Stimulated activated CD4-positive, alpha-beta T cell treated with anti-CD3 and anti-CD28 coated beads, Interleukin-2, amount 100 ng/mL, for 48 hours (primary cell): ENCODE measurements at regions not wholly inside any gene's neighbourhood (a gene's known extent, or its start where the extent isn't known, plus 50 kb on each side); places are given as distances from the start of the nearest gene placed in this dataset.
"Not testable (repeated sequence)": the region's sequence is repeated elsewhere in the genome, so short reads cannot be mapped to it uniquely, and the experiment has no call there.

Source experiments
- DNase-seq, 2 donors: peaks; one replicate each; pipeline ENCODE4 v3.0.0-alpha.2; 2020

- DNase-seq: no peak
Observed at GRCh38 chr12:107510211-107510610, 175.4 kb upstream of the PWP1 start.

DNA sequence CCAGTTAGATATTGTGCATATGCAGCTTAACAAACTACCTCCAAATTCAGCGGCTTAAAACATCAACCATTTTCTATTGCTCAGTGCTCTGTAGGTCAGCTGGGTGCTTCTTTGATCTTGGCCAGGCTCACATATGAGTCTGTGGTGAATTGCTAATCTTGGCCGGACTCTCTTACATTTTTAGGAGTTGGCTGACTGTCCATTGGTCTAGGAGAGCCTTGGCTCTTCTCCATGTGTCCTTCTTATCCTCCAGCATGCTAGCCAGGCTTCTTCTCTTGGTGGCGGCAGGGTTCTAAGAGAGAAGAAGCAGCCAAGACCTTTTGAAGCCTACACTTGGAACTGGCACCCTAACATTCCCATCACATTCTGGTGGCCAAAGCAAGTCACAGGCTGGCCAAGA lies 174.3 kb upstream of the PWP1 start:
- DNase-seq: no peak

DNA sequence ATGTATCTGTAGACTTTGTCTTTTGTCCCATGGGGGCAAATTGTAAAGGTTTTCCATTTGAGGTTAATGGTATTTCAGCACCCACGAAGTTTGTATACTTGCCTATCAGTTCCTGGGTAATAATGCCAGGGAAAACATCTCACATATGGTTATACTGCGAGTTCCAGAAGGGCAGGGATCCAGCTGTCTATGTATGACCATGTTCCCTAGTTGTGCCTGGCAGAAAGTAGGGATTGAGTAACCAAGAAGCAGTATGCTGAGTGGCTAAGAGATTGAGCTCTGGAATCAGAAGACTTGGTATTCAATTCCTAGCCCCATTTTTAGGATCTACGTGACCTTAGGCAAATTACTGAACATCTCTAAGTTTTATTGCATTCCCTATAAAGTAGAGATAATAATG lies 173.2 kb upstream of the PWP1 start:
- DNase-seq: no peak

GRCh38 chr12:107513184-107513583 lies 172.4 kb upstream of the PWP1 start:
- no peak for DNase-seq

GRCh38 chr12:107513636-107514400 lies 171.8 kb upstream of the PWP1 start:
- DNase-seq: no peak

DNA sequence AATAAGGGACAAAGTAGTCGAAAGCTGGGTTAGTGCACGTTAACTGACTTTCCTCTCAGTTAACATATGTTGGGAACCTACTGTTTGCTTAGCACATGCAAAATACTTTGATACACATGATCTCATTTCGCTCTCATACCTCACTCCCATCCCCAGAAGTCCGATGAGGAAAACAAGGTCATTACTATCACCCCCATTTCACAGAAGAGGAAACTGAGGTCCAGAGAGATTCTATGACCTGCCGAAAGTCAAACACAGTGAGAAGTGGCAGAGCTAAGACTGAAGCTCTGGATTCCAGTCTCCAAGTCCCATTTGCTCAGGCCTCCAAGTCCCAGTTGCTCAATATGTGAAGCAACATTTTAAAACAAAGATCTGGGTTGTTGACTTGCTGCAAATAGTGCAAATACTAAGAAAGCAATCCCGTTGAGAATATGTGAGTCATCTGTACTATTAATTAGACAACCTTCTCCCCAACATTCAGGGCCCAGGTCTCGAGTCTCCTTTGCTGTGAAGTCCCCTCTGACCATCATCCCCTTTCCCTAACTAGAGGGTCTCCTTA lies 170.6 kb upstream of the PWP1 start:
- DNase-seq: no peak

GRCh38 chr12:107515446-107515958 lies 170.1 kb upstream of the PWP1 start:
- DNase-seq: peak; percentile 5 to 6

- DNase-seq: not testable (repeated sequence)
Observed at GRCh38 chr12:107517816-107518215, 167.8 kb upstream of the PWP1 start.

DNA sequence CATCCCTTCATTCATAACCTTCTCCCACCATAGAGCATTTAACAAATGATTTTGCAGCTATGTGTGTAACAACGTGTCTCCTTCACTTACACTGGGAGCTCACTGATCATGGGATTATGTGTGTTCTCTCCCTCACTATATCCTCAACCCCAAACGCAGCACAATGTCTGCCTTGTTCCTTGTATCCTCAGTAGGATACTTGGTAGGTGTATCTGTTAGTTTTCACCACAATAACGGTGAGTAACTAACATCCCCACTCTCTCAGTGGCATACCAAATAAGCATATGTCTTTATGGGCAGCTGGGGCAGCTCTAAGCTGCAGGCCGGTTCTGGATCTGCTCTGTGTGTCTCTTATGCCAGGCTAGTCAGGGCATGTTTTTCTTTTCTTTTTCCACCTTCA lies 166.7 kb upstream of the PWP1 start:
- no peak for DNase-seq

GRCh38 chr12:107519906-107520859 lies 165.4 kb upstream of the PWP1 start:
- DNase-seq: no peak

GRCh38 chr12:107521826-107522355 lies 163.7 kb upstream of the PWP1 start:
- no peak for DNase-seq

GRCh38 chr12:107522692-107523477 lies 162.7 kb upstream of the PWP1 start:
- DNase-seq: no peak

GRCh38 chr12:107523775-107524535 lies 161.6 kb upstream of the PWP1 start:
- no peak for DNase-seq

DNA sequence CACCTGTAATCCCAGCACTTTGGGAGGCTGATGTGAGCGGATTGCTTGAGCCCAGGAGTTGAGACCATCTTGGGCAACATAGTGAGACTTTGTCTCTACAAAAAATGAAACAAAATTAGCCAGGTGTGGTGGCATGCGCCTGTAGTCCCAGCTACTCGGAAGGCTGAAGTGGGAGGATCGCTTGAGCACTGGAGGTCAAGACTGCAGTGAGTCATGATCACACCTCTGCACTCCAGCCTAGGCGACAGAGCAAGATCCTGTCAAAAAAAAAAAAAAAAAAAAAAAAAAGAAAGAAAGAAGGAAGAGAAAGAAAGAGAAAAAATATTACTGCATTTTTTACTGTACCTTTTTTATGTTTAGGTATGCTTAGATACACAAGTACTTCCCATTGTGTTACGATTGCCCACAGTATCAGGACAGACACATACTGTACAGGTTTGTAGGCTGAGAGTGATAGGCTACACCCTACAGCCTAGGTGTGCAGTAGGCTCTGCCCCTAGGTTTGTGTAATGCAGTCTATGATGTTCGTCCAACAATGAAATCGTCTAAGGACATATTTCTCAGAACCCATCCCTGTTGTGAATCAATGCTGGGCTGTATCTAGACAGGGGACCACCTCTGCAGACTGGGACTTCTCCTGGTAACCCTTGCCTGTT lies 160.4 kb upstream of the PWP1 start:
- DNase-seq: no peak

DNA sequence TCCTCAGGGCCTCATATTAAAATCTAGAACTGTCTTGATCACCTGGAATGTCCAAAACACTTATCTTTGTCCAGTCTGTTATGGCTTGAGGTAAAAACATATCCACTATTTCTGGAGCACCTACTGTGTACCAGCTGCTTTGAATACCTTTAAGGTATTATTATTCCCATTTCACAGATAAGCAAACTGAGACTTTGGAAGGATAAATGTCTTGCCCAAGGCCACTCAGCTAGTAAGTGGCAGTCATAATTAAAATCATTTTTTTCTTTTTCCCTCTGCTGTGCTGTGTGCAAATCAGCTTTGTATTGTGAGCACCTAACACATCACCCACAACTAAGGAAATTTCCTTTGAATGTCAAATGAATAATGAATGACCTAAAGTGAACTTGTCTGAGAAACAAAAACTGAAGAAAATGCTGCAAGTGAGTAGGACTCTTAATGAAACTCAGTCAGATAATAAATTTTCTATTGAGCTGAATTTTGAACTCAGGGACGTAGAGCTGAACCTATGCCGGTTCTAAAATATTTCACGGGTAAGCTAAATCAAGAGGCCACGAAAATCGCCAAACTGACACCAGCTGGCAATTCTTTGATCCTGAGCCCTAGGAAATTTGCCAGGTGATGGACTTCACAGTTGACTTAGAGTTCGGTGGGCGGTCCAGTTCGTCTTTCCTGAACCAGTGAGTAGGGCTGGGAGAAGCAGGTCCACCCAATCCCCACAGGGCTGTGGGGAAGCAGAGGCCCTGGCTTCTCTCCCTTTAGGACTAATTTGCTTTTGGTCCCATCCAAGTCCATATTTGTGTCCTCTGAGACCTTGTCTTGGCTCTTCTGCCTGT lies 159.7 kb upstream of the PWP1 start:
- DNase-seq: no peak

DNA sequence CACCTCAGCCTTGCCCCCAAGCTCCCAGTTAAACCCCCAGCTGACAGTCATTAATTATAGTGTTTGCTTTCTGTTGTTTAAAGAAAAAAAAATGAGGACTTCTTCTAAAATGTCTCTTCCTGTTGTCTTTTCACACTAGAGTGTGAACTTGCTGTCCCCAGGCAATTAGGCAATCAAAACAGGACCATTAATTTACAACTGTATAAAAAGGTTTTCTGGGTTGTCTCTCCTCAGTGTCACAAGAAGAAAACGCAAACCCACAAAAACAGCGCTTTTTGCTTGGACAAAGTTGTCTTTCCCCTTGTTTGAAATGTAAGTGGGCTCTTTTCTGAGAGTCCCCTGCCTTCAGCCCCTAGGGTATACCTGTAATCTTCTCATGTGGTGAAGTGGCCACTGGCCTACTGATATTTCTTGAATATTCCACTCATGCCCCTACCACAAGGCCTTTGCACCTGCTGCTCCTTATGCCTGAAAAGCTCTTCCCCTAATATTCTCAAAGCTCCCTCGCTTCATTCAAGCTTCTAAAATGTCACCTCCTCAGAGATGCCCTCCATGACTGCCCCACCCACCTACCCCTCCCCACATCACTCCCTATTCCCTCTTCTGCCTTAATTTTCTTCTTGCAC lies 158.9 kb upstream of the PWP1 start:
- no peak for DNase-seq

- DNase-seq: no peak
Observed at GRCh38 chr12:107528731-107529365, 156.8 kb upstream of the PWP1 start.

DNA sequence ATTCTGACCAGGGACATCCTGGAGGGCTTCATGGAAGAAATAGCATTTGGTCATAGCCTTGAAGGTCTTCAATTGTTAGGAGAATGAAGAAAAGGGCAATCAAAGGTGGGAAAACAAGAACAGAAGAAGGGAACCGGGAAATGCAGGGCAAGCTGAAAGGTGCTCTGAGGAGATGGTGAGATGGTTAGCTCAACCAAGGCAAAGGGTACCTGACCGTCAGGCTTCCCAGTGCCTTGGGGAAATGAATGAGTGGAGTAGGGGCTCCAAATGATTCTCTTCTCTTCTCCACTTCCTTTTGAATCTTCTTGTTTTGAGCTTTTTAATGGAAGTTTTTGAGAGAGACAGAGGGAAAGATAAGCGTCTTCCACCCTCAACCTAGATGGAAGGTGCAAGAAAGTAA lies 155.6 kb upstream of the PWP1 start:
- DNase-seq: no peak

DNA sequence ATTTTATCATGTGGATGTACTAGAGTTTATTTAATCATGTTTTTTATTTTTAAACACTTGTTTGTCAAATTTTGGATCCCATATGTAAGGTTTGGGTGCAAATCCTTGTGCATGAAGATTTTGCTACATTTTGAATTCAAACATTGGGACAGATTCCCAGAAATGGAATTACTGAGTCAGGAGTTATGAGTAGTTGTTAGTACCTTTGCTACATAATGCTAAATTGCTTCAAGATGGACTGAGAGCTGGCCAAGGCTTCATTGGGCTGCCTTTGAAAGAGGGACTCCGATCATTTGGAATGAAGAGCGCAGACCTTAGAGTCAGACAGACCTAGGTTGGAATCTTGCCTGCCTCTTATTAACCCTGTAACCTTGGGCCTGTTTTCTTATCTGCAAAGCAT lies 154.9 kb upstream of the PWP1 start:
- DNase-seq: no peak
